Femur (tissue), 1 donor: ENCODE measurements at regions not wholly inside any gene's neighbourhood (a gene's known extent, or its start where the extent isn't known, plus 50 kb on each side); places are given as distances from the start of the nearest gene placed in this dataset.

ENCODE experiments used
- DNase-seq: peaks from one replicate; pipeline ENCODE4 v3.0.0-alpha.2; 2017

- no peak for DNase-seq
Measured at GRCh38 chrX:138534410-138534809, 177.1 kb downstream of the FGF13 start.

GRCh38 chrX:138519296-138519695 lies 192.2 kb downstream of the FGF13 start:
- peak; percentile 64 for DNase-seq

DNA sequence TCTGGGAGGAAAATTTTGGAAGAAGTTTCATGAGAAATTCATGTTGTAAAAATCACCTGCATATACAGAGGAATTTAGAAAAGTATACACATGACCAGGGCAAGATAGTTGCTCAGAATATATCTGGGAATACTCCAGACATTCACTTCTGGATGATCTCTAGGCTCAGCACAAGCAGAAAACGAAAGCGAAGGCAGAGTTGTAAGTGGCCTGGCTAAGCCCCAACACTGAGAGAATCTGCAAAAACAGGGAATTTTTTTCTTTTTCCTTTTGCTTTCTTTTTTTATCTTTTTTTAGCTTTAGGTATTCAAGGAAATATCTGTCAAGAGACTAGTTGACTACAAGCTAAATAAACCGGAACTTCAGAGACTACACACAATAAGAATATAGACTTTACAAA lies 207.2 kb downstream of the FGF13 start:
- DNase-seq, result no peak

- DNase-seq, result no peak
Measured at GRCh38 chrX:138492371-138492770, 219.1 kb downstream of the FGF13 start.

GRCh38 chrX:138487866-138488265 lies 223.7 kb downstream of the FGF13 start:
- DNase-seq, result no peak

GRCh38 chrX:138485767-138486166 lies 225.8 kb downstream of the FGF13 start:
- no peak for DNase-seq

DNA sequence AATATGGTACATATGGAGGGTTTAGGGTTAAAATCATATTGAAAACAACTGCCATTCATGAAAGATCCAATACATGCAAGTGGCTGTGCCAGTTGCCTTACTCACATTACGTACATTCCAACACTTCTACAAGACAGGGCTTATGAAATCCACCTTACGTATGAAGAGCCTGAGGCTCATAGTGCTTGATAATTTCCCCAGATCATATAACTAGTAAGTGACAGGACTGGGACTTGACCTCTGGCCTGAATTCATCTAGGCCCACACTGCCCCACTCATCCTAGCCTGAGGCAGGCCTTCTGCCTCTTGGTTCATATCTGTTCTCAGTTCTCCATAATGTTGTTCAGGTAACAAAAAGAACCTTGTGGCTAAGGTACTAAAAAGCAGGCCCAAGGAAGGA lies 226.3 kb downstream of the FGF13 start:
- no peak for DNase-seq

DNA sequence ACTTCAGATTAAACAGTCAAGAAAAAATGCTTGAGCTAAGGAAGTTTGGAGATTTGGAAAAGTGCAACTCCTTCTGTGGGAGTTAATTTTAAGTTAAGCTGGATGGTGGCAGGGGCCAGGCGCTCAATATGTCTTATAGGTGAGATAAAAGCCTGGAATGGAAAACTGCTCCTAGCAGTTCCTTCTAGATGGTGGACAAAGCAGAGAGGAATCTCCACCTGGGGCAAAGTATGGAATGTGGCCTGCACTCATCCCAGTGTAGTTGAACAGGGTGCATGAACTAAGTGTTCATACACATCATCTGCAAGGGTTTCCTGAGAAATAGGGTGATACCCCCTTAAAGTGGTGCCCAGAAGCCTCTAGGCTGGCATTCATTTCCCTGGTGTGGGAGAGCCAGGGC lies 227.1 kb downstream of the FGF13 start:
- DNase-seq, result no peak

DNA sequence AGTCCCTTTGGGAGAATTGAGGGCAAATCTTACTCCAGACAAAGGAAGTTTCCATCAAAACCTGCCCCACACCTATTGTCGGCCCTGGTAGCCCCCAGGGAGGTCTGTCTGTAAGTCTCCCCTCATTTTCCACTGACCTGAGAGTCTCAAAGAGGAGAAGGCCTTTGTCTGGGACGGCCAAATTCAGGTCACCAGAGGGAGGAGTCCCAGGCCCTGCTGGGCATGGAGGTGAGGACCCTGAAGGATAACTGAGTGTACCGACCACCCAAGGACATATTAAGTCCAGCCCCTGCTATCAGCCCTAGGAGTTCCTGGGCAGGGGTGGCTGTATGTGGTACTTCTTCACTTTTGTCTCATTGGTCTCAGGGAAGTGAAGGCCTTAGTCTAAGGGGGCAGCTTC lies 229.9 kb downstream of the FGF13 start:
- no peak for DNase-seq

DNA sequence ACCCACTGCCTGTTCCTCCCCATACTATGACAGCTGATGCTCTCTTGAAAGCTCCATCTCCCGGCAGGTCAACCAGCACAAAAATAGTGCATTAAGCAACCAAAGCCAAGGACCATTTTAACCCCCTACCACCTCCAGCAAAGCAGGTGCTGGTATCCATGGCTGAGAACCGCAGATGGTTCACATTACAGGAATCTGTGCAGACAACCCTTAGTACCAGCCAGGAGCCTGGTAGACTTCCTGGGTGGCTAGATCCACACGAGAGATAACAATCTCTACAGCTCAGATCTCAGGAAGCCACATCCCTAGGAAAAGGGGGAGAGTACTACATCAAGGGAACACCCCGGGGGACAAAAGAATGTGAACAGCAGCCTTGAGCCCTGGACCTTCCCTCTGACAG lies 248.0 kb downstream of the FGF13 start:
- no peak for DNase-seq
